ENCODE measurements at regions not wholly inside any gene's neighbourhood (a gene's known extent, or its start where the extent isn't known, plus 50 kb on each side); places are given as distances from the start of the nearest gene placed in this dataset.

- DNase-seq (ENCODE audit: low spot score) = no peak
Measured at GRCh38 chr21:38663282-38663681, 142.4 kb upstream of the ETS2 start.

GRCh38 chr21:38664315-38664714 lies 141.4 kb upstream of the ETS2 start:
- no peak overlapping the region for H3K27ac ChIP-seq (ENCODE audit: low read depth in 1 of 2, low read length in 2 of 2)
- WGBS = 43% methylated on average over 4 of the region's 4 CpGs
- peaks cover 2 to 13% (median 11%) of the 10 kb centered on the region in 4 donors for H3K4me1 ChIP-seq (ENCODE audit: control insufficient read depth in 4 of 4, insufficient read depth in 4 of 4, low read length in 3 of 4)
- H3K36me3 ChIP-seq (ENCODE audit: control insufficient read depth in 4 of 4, insufficient read depth in 3 of 4, low read depth in 1 of 4, low read length in 3 of 4) = no peaks in the 10 kb centered on the region
- H3K9me3 ChIP-seq (ENCODE audit: control insufficient read depth in 4 of 4, low read length in 3 of 4) = no peaks in the 10 kb centered on the region
- H3K4me3 ChIP-seq (ENCODE audit: low read depth in 1 of 3, low read length in 3 of 3) = no peak overlapping the region
- no peak overlapping the region for H3K9ac ChIP-seq (ENCODE audit: low read depth in 1 of 2, low read length in 2 of 2)
- DNase-seq (ENCODE audit: low spot score) = no peak
- H3K27me3 ChIP-seq (ENCODE audit: control insufficient read depth in 4 of 4, insufficient read depth in 4 of 4, low read length in 3 of 4) = peaks cover 0 to 8% (median 2%) of the 10 kb centered on the region in 4 donors
- no peak for TF ChIP-seq TAF1 (conservative IDR thresholded peaks at IDR 0.05)
- no peak for TF ChIP-seq JUND (IDR thresholded peaks at IDR 0.05)
- TF ChIP-seq RXRA (IDR thresholded peaks at IDR 0.05) = no peak
- TF ChIP-seq NR2F2 (IDR thresholded peaks at IDR 0.05) = no peak
- no peak for TF ChIP-seq CTCF (IDR thresholded peaks at IDR 0.05; ENCODE audit: low read depth, low read length, missing input control)
- TF ChIP-seq GABPA (IDR thresholded peaks at IDR 0.05 in 1 of 2, conservative IDR thresholded peaks at IDR 0.05 in 1 of 2) = no peak
- no peak for TF ChIP-seq EGR1 (IDR thresholded peaks at IDR 0.05; ENCODE audit: low read depth in 2 of 2)
- TF ChIP-seq ZBTB33 (IDR thresholded peaks at IDR 0.05) = no peak
- no peak for TF ChIP-seq SP1 (IDR thresholded peaks at IDR 0.05)
- no peak for TF ChIP-seq RAD21 (IDR thresholded peaks at IDR 0.05)
- TF ChIP-seq MAX (IDR thresholded peaks at IDR 0.05) = no peak

More at GRCh38 chr21:38663282-38663681, 142.4 kb upstream of the ETS2 start:
- Histone ChIP-seq H3K9ac (ENCODE audit: low read depth in 1 of 2, low read length in 2 of 2) (no peak overlapping the region), H3K27ac (ENCODE audit: low read depth in 1 of 2, low read length in 2 of 2) (no peak overlapping the region), H3K27me3 (ENCODE audit: control insufficient read depth in 4 of 4, insufficient read depth in 4 of 4, low read length in 3 of 4) (peaks cover 0 to 9% (median 4%) of the 10 kb centered on the region in 4 donors), H3K4me3 (ENCODE audit: low read depth in 1 of 3, low read length in 3 of 3) (no peak overlapping the region), H3K36me3 (ENCODE audit: control insufficient read depth in 4 of 4, insufficient read depth in 3 of 4, low read depth in 1 of 4, low read length in 3 of 4) (no peaks in the 10 kb centered on the region), H3K4me1 (ENCODE audit: control insufficient read depth in 4 of 4, insufficient read depth in 4 of 4, low read length in 3 of 4) (peaks cover 2 to 13% (median 11%) of the 10 kb centered on the region in 4 donors), H3K9me3 (ENCODE audit: control insufficient read depth in 4 of 4, low read length in 3 of 4) (no peaks in the 10 kb centered on the region)
- TF ChIP-seq REST (IDR thresholded peaks at IDR 0.05) (no peak), EGR1 (IDR thresholded peaks at IDR 0.05; ENCODE audit: low read depth in 2 of 2) (no peak), SP1 (IDR thresholded peaks at IDR 0.05) (no peak), ATF3 (IDR thresholded peaks at IDR 0.05) (no peak), FOXA2 (IDR thresholded peaks at IDR 0.05) (no peak), RXRA (IDR thresholded peaks at IDR 0.05) (no peak)
- WGBS = 84% methylated on average over 5 of the region's 5 CpGs

Measured in liver (tissue), 8 donors.